GM21390 (cell line): ENCODE measurements at regions not wholly inside any gene's neighbourhood (a gene's known extent, or its start where the extent isn't known, plus 50 kb on each side); places are given as distances from the start of the nearest gene placed in this dataset.
"Not testable (repeated sequence)": the region's sequence is repeated elsewhere in the genome, so short reads cannot be mapped to it uniquely, and the experiment has no call there.

Experiments used
- ATAC-seq: cut with Tn5 transposase; IDR thresholded peaks from one replicate; pipeline ENCODE4 v1.9.1; 2021; ENCODE audit not compliant: unreplicated experiment

GRCh38 chr4:14404730-14405129, 597.6 kb upstream of the CPEB2 start:
- no peak for ATAC-seq

GRCh38 chr4:14410516-14410915, 591.8 kb upstream of the CPEB2 start:
- ATAC-seq, result no peak

GRCh38 chr4:14415146-14415545, 587.1 kb upstream of the CPEB2 start:
- ATAC-seq, result no peak

GRCh38 chr4:14419516-14419915, 582.8 kb upstream of the CPEB2 start:
- no peak for ATAC-seq

GRCh38 chr4:14426297-14426696, 576.0 kb upstream of the CPEB2 start:
- ATAC-seq, result not testable (repeated sequence)

- ATAC-seq, result no peak
These were observed 574.2 kb upstream of the CPEB2 start for GRCh38 chr4:14428125-14428524.

GRCh38 chr4:14431155-14432134, 570.8 kb upstream of the CPEB2 start:
- ATAC-seq, result no peak

- no peak for ATAC-seq
These were observed 567.8 kb upstream of the CPEB2 start for GRCh38 chr4:14434483-14434882.

- ATAC-seq, result no peak
These were observed 567.4 kb upstream of the CPEB2 start for GRCh38 chr4:14434916-14435315.

GRCh38 chr4:14441561-14441960, 560.7 kb upstream of the CPEB2 start:
- no peak for ATAC-seq

GRCh38 chr4:14445882-14446281, 556.4 kb upstream of the CPEB2 start:
- no peak for ATAC-seq

- ATAC-seq, result no peak
These were observed 556.0 kb upstream of the CPEB2 start for GRCh38 chr4:14446311-14446710.

- ATAC-seq, result no peak
These were observed 555.4 kb upstream of the CPEB2 start for GRCh38 chr4:14446904-14447303.

- ATAC-seq, result no peak
These were observed 553.0 kb upstream of the CPEB2 start for GRCh38 chr4:14449308-14449707.

GRCh38 chr4:14452001-14452400, 550.3 kb upstream of the CPEB2 start:
- ATAC-seq, result no peak

- ATAC-seq, result no peak
These were observed 549.5 kb upstream of the CPEB2 start for GRCh38 chr4:14452764-14453163.

- no peak for ATAC-seq
These were observed 543.8 kb upstream of the CPEB2 start for GRCh38 chr4:14458463-14458862.

GRCh38 chr4:14465057-14465456, 537.2 kb upstream of the CPEB2 start:
- ATAC-seq, result no peak

GRCh38 chr4:14465507-14465906, 536.8 kb upstream of the CPEB2 start:
- ATAC-seq, result no peak

- ATAC-seq, result no peak
These were observed 523.8 kb upstream of the CPEB2 start for GRCh38 chr4:14478504-14478903.

- no peak for ATAC-seq
These were observed 505.9 kb upstream of the CPEB2 start for GRCh38 chr4:14496408-14496807.

GRCh38 chr4:14496969-14497368, 505.3 kb upstream of the CPEB2 start:
- no peak for ATAC-seq

GRCh38 chr4:14504162-14504561, 498.1 kb upstream of the CPEB2 start:
- ATAC-seq, result no peak
